ENCODE measurements at regions not wholly inside any gene's neighbourhood (a gene's known extent, or its start where the extent isn't known, plus 50 kb on each side); places are given as distances from the start of the nearest gene placed in this dataset.

DNA sequence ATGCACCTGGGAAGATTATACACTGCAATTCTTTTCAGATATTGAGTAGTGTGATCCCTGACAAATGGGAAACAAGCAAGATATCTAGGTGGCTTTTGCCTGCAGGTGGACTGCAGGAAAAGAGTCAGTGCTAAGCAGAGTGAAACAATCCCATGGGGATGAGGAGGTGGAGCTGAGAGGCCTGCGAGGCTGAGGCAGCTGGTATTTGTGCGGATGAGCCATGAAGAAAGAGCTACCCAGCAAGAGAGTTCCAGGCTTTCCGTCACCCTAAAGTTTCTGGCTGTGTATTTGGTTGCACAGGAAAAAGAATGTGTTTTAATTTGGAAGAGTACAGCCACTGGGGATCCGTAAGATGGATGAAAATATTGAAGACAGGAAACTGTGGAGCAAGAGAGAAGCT lies 714.1 kb upstream of the COBL start:
- TF ChIP-seq, protein P1, sequence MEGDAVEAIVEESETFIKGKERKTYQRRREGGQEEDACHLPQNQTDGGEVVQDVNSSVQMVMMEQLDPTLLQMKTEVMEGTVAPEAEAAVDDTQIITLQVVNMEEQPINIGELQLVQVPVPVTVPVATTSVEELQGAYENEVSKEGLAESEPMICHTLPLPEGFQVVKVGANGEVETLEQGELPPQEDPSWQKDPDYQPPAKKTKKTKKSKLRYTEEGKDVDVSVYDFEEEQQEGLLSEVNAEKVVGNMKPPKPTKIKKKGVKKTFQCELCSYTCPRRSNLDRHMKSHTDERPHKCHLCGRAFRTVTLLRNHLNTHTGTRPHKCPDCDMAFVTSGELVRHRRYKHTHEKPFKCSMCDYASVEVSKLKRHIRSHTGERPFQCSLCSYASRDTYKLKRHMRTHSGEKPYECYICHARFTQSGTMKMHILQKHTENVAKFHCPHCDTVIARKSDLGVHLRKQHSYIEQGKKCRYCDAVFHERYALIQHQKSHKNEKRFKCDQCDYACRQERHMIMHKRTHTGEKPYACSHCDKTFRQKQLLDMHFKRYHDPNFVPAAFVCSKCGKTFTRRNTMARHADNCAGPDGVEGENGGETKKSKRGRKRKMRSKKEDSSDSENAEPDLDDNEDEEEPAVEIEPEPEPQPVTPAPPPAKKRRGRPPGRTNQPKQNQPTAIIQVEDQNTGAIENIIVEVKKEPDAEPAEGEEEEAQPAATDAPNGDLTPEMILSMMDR (IDR thresholded peaks at IDR 0.05), result no peak
- no peak for TF ChIP-seq ZFX (IDR thresholded peaks at IDR 0.05; ENCODE audit: borderline replicate concordance)

Measured in 22Rv1 (cell line).